Cerebellar cortex (tissue), 1 donor: ENCODE measurements at regions not wholly inside any gene's neighbourhood (a gene's known extent, or its start where the extent isn't known, plus 50 kb on each side); places are given as distances from the start of the nearest gene placed in this dataset.
"Not testable (repeated sequence)": the region's sequence is repeated elsewhere in the genome, so short reads cannot be mapped to it uniquely, and the experiment has no call there.

Source experiments
- DNase-seq: peaks from one replicate; pipeline ENCODE4 v3.0.0-alpha.2; 2015; ENCODE audit warnings: low spot score

GRCh38 chr7:94314413-94315410, 80.0 kb upstream of the COL1A2 start:
- DNase-seq: no peak

- not testable (repeated sequence) for DNase-seq
Measured at GRCh38 chr7:94321138-94321537, 73.6 kb upstream of the COL1A2 start.

GRCh38 chr7:94323844-94324243, 70.9 kb upstream of the COL1A2 start:
- DNase-seq: no peak

GRCh38 chr7:94324380-94325121, 70.1 kb upstream of the COL1A2 start:
- no peak for DNase-seq

GRCh38 chr7:94325122-94325475, 69.6 kb upstream of the COL1A2 start:
- DNase-seq: no peak

DNA sequence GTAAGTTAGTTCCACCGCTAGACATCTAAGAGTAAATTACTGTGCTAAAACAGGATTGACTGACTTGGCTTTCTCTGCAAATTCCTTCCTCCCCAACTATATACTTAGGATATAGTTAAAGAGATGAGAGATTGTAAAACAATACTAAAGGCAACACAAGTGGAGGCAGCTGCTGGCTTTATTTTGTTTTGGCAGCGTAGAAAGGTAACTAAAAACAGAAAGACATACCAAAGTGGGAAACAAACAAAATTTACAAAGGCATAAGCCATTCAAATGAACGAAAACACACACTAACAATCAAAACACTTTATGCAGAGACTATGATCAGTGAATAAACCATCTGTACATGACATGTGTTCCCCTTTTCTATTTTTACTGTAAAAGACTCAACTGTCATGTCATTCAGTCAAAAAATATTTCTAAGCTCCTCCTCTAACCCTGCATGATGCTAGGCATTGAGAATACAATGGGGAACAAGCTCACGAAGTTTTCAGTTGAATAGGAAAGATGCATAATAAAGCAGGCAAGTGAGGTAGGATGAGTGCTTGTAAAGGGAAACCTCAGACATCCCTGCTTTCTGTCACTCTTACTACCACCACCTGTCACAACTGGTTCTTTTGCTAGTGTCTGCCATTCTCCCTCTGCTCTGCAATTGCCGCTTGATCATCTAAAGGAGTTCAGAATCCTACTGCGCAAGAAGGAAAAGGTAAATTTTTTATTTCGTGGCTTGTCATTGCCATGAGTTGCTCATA, 64.2 kb upstream of the COL1A2 start:
- no peak for DNase-seq

DNA sequence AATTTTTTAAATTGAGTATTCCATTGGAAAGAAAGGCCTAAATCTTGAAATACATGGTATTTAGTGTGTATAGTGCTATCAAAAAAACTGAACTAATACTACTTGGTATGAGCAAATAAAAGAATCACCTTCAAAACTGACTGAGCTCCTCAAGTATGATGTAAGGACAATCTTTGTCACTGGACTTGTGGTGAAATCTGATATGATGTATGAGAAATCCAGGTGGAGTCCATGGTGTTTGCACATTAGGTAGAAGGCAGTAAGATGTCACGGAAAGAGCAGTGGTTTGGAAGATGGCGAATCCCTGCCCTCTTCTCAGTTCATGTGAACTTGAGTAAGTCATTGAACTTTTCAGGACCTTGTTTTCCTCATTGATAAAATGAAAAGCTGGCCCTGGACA, 62.1 kb upstream of the COL1A2 start:
- no peak for DNase-seq

GRCh38 chr7:94333810-94334209, 60.9 kb upstream of the COL1A2 start:
- no peak for DNase-seq

DNA sequence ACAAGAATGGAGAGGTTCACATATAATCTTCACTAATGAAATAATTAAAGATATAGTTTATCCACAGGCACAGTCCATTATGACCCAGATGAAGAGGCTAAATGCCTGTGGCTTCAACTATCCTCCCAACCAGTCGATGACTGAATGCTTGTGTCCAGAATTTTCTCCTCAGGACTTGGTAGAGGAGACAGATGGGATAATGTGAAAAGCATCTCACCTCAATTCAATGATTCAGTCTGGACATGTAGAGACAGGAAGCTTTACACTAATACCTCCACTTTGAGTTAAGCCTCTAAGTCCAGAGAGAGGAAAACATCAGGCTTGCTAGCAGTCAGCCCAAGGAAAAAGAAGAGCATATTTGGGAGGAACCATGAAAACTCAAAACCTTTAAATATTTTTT, 59.1 kb upstream of the COL1A2 start:
- no peak for DNase-seq

DNA sequence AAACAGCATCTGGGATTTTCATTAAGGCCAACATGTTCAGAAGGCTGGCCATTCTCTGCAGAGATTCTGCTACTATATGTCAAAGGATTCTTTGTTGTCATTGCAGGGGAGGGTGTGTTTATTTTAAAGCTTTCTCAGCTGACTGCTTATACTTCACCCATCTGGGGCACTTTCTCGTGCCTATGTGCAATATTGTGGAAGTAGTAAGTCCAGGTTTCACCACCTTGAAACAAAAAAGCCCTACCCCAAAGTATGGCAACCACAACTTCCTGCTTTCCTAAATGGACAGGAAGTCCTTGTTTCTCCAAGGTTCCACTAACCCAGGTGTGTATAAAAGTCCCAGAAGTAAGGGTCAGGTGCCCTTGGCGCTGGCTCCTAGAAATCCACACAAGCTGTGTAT, 58.7 kb upstream of the COL1A2 start:
- no peak for DNase-seq

DNA sequence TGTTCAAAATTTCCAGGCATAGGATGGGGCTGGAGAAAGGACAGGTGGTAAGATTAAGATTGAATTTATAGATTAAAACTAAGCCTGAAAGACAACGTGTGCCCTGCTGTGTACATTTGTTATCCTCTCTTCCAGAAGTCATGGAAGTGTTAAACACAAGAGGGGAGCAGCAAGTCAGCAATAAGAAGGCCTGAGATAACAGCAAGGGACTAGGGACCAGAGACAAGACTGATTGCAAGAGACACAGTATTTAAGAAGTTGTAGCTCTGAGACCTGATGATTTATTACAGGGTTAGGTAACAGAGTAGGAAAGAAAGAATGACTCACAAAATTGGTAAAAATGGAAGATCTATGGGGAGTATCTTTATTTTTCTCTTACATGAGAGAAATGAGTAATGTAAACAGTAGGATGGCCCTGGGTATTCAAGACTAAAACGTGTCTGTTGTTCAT, 55.7 kb upstream of the COL1A2 start:
- DNase-seq: no peak

DNA sequence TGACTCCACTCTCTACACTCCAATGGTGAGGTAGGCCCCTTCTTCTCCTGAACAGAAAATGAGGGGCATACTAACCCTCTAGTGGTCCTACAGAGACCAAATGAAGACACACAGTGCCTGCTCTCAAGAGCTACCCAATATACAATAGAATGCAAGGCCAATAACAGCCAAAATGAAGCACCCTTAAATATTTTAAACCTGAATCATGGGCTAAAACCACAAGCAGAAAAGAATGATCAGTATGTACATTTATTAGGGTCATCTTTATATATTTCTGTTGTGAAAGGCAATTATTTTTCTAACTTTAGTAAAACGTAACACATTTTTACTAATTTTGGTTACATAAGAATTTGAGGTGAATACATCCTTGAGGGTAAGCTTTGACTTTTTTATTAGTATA, 49.9 kb upstream of the COL1A2 start:
- no peak for DNase-seq
